HCT116 (cell line): ENCODE measurements at regions not wholly inside any gene's neighbourhood (a gene's known extent, or its start where the extent isn't known, plus 50 kb on each side); places are given as distances from the start of the nearest gene placed in this dataset.

Experiments
- FOSL1 ChIP-seq: IDR thresholded peaks from 2 replicates; pipeline ENCODE4 v1.6.1; 2012; ENCODE audit warnings: low read depth
- POLR2AphosphoS5 ChIP-seq: IDR thresholded peaks from 2 replicates; pipeline ENCODE4 v1.6.1; 2011; ENCODE audit warnings: mild to moderate bottlenecking, low read depth, low read length, moderate library complexity
- SRF ChIP-seq: IDR thresholded peaks from 2 replicates; pipeline ENCODE4 v1.6.1; 2012; ENCODE audit warnings: low read depth
- YY1 ChIP-seq: IDR thresholded peaks from 2 replicates; pipeline ENCODE4 v1.6.1; 2011; ENCODE audit warnings: low read length, low read depth, moderate library complexity, mild to moderate bottlenecking; ENCODE audit not compliant: insufficient replicate concordance; ENCODE audit errors: extremely low read depth
- ZNF274 ChIP-seq: fragments of 200-500 bp; sonication (Bioruptor generic); IDR thresholded peaks from 2 replicates; pipeline ENCODE4 v1.6.1; 2014; ENCODE audit warnings: mild to moderate bottlenecking, low read depth, low read length, inconsistent platforms
- TF ChIP-seq, protein P1 (sequence below), 3 experiments: fragments of 200-600 bp in 1 of 3; sonication (generic) in 1 of 3; IDR thresholded peaks in 2 of 3; conservative IDR thresholded peaks in 1 of 3; 2 replicates each; pipeline ENCODE4 v1.5.1; 2012 to 2017; ENCODE audit warnings: low read depth in 2 of 3, low read length in 2 of 3, antibody characterized with exemption in 1 of 3, borderline replicate concordance in 1 of 3, control low read depth in 1 of 3, mild to moderate bottlenecking in 1 of 3, mixed read lengths in 1 of 3, mixed run types in 1 of 3, moderate library complexity in 1 of 3; ENCODE audit not compliant: insufficient read depth in 1 of 3
- TF ChIP-seq, protein P2 (sequence below): IDR thresholded peaks from 2 replicates; pipeline ENCODE4 v1.6.1; 2012
- TF ChIP-seq, protein P3 (sequence below): IDR thresholded peaks from 2 replicates; pipeline ENCODE4 v1.6.1; 2012; ENCODE audit warnings: low read depth
- TF ChIP-seq, protein P4 (sequence below): IDR thresholded peaks from 2 replicates; pipeline ENCODE4 v1.6.1; 2012

DNA sequence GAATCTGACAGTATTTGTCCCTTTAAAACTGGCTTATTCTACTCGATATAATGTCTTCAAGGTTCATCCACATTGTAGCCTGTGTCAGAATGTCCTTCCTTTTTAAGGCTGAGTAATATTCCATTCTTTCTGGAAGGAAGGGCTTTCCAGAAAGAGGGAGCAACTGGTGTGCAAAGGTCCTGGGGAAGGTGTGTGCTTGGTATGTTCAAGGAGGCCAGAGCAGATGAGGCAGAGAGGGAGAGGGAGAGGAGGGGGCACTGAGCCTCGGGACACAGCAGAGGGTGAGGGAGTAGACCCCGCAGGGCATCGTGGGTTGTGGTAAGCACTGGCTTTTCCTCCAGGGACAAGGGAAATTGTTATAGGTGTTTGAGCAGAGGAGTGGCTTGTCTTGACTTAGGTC is 90.9 kb upstream of the NCOR2 start (continued):
- TF ChIP-seq, protein P1, sequence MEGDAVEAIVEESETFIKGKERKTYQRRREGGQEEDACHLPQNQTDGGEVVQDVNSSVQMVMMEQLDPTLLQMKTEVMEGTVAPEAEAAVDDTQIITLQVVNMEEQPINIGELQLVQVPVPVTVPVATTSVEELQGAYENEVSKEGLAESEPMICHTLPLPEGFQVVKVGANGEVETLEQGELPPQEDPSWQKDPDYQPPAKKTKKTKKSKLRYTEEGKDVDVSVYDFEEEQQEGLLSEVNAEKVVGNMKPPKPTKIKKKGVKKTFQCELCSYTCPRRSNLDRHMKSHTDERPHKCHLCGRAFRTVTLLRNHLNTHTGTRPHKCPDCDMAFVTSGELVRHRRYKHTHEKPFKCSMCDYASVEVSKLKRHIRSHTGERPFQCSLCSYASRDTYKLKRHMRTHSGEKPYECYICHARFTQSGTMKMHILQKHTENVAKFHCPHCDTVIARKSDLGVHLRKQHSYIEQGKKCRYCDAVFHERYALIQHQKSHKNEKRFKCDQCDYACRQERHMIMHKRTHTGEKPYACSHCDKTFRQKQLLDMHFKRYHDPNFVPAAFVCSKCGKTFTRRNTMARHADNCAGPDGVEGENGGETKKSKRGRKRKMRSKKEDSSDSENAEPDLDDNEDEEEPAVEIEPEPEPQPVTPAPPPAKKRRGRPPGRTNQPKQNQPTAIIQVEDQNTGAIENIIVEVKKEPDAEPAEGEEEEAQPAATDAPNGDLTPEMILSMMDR (IDR thresholded peaks at IDR 0.05 in 2 of 3, conservative IDR thresholded peaks at IDR 0.05 in 1 of 3; ENCODE audit: borderline replicate concordance in 1 of 3, insufficient read depth in 1 of 3, low read depth in 2 of 3, low read length in 2 of 3) = no peak
- TF ChIP-seq YY1 (no peak), SRF (no peak), ZNF274 (no peak), FOSL1 (no peak), POLR2AphosphoS5 (no peak)
- TF ChIP-seq, protein P2, sequence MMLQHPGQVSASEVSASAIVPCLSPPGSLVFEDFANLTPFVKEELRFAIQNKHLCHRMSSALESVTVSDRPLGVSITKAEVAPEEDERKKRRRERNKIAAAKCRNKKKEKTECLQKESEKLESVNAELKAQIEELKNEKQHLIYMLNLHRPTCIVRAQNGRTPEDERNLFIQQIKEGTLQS = no peak
- TF ChIP-seq, protein P3, sequence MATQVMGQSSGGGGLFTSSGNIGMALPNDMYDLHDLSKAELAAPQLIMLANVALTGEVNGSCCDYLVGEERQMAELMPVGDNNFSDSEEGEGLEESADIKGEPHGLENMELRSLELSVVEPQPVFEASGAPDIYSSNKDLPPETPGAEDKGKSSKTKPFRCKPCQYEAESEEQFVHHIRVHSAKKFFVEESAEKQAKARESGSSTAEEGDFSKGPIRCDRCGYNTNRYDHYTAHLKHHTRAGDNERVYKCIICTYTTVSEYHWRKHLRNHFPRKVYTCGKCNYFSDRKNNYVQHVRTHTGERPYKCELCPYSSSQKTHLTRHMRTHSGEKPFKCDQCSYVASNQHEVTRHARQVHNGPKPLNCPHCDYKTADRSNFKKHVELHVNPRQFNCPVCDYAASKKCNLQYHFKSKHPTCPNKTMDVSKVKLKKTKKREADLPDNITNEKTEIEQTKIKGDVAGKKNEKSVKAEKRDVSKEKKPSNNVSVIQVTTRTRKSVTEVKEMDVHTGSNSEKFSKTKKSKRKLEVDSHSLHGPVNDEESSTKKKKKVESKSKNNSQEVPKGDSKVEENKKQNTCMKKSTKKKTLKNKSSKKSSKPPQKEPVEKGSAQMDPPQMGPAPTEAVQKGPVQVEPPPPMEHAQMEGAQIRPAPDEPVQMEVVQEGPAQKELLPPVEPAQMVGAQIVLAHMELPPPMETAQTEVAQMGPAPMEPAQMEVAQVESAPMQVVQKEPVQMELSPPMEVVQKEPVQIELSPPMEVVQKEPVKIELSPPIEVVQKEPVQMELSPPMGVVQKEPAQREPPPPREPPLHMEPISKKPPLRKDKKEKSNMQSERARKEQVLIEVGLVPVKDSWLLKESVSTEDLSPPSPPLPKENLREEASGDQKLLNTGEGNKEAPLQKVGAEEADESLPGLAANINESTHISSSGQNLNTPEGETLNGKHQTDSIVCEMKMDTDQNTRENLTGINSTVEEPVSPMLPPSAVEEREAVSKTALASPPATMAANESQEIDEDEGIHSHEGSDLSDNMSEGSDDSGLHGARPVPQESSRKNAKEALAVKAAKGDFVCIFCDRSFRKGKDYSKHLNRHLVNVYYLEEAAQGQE = no peak
- TF ChIP-seq, protein P4, sequence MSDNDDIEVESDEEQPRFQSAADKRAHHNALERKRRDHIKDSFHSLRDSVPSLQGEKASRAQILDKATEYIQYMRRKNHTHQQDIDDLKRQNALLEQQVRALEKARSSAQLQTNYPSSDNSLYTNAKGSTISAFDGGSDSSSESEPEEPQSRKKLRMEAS = no peak
